IMR-90 (cell line): ENCODE measurements at regions not wholly inside any gene's neighbourhood (a gene's known extent, or its start where the extent isn't known, plus 50 kb on each side); places are given as distances from the start of the nearest gene placed in this dataset.

Experiments
- ATAC-seq: fragments of 200-7000 bp; cut with Tn5 transposase; 2 replicates; pipeline ENCODE4 v1.9.1; 2020; ENCODE audit warnings: low read depth, mild to moderate bottlenecking, moderate library complexity
- BruUV-seq: library from RNA; stranded (reverse); fragments of 400-500 nt; replicated peaks from 2 replicates; lab custom pipeline; 2021; lab: Mats Ljungman, UMichigan
- CTCF ChIA-PET: fragments of 300-600 bp; formaldehyde crosslinking; extraction: SDS; loops from one replicate; lab custom pipeline; 2021; ENCODE audit warnings: antibody characterized with exemption; lab: Yijun Ruan, JAX
- POLR2A ChIA-PET: fragments of 300-600 bp; sonication (Branson Sonifier 250); formaldehyde crosslinking; loops from one replicate; lab custom pipeline; 2022; ENCODE audit warnings: antibody characterized with exemption; ENCODE audit not compliant: unreplicated experiment; lab: Charles Lee
- DNase-seq: peaks from one replicate; pipeline ENCODE4 v3.0.0; 2013
- H2AFZ ChIP-seq: replicated peaks from 2 replicates; pipeline ENCODE3; 2013; ENCODE audit warnings: low read length, mild to moderate bottlenecking; ENCODE audit not compliant: poor library complexity
- H2AK5ac ChIP-seq: 2 replicates; pipeline ENCODE4 v1.6.1; 2013; ENCODE audit warnings: low read depth, low read length, inconsistent platforms
- H2AK9ac ChIP-seq: replicated peaks from 2 replicates; pipeline ENCODE3; 2013; ENCODE audit warnings: mild to moderate bottlenecking, low read depth, low read length, moderate library complexity; ENCODE audit not compliant: poor library complexity
- H2BK120ac ChIP-seq: 2 replicates; pipeline ENCODE4 v1.6.1; 2013; ENCODE audit warnings: low read depth, low read length, inconsistent platforms
- H2BK15ac ChIP-seq: 3 replicates; pipeline ENCODE4 v1.6.1; 2013; ENCODE audit warnings: low read depth, low read length, inconsistent platforms
- H2BK20ac ChIP-seq: 2 replicates; pipeline ENCODE4 v1.6.1; 2013; ENCODE audit warnings: low read depth, mild to moderate bottlenecking, inconsistent platforms, low read length, moderate library complexity
- H2BK5ac ChIP-seq: 2 replicates; pipeline ENCODE4 v1.6.1; 2013; ENCODE audit warnings: mild to moderate bottlenecking, low read depth, low read length, inconsistent platforms; ENCODE audit not compliant: poor library complexity, severe bottlenecking
- H3K14ac ChIP-seq: replicated peaks from 2 replicates; pipeline ENCODE4 v1.6.1; 2013; ENCODE audit warnings: low read depth, low read length, inconsistent platforms
- H3K18ac ChIP-seq: 2 replicates; pipeline ENCODE4 v1.6.1; 2013; ENCODE audit warnings: low read depth, low read length, control low read depth
- H3K23ac ChIP-seq: 2 replicates; pipeline ENCODE4 v1.6.1; 2013; ENCODE audit warnings: low read depth, low read length, inconsistent platforms
- H3K27ac ChIP-seq: 2 replicates; pipeline ENCODE4 v1.5.1; 2013; ENCODE audit warnings: mild to moderate bottlenecking, control low read depth, low read length; ENCODE audit not compliant: insufficient read depth
- H3K27me3 ChIP-seq: 2 replicates; pipeline ENCODE4 v1.6.1; 2013; ENCODE audit warnings: low read length; ENCODE audit not compliant: control insufficient read depth, insufficient read depth
- H3K36me3 ChIP-seq: 2 replicates; pipeline ENCODE4 v1.6.1; 2013; ENCODE audit warnings: low read length, mixed read lengths; ENCODE audit not compliant: control insufficient read depth, insufficient read depth
- H3K4ac ChIP-seq: 2 replicates; pipeline ENCODE4 v1.6.1; 2013; ENCODE audit warnings: low read depth, low read length, inconsistent platforms
- H3K4me1 ChIP-seq: 2 replicates; pipeline ENCODE4 v1.6.1; 2013; ENCODE audit warnings: low read length, mixed read lengths; ENCODE audit not compliant: control insufficient read depth, insufficient read depth
- H3K4me2 ChIP-seq: 2 replicates; pipeline ENCODE4 v1.6.1; 2013; ENCODE audit warnings: low read depth, mild to moderate bottlenecking, control low read depth, low read length, moderate library complexity
- H3K4me3 ChIP-seq: 2 replicates; pipeline ENCODE4 v1.5.1; 2013; ENCODE audit warnings: low read depth, mild to moderate bottlenecking, control low read depth, low read length, moderate library complexity; ENCODE audit not compliant: insufficient read depth
- H3K56ac ChIP-seq: 2 replicates; pipeline ENCODE4 v1.6.1; 2013; ENCODE audit warnings: low read length, inconsistent platforms; ENCODE audit not compliant: insufficient read depth; ENCODE audit errors: extremely low read depth
- H3K79me1 ChIP-seq, 2 experiments: 2 replicates each; pipeline ENCODE4 v1.6.1; 2013; ENCODE audit warnings: low read length in 2 of 2, inconsistent platforms in 1 of 2, low read depth in 1 of 2
- H3K9ac ChIP-seq: 2 replicates; pipeline ENCODE4 v1.6.1; 2013; ENCODE audit warnings: low read depth, low read length, control low read depth
- H3K9me1 ChIP-seq: 2 replicates; pipeline ENCODE4 v1.6.1; 2013; ENCODE audit warnings: low read length, inconsistent platforms; ENCODE audit not compliant: insufficient read depth
- H3K9me3 ChIP-seq: 2 replicates; pipeline ENCODE4 v1.6.1; 2013; ENCODE audit warnings: low read length; ENCODE audit not compliant: control insufficient read depth, insufficient read depth
- H4K20me1 ChIP-seq: 2 replicates; pipeline ENCODE4 v1.6.1; 2013; ENCODE audit warnings: low read length, inconsistent platforms; ENCODE audit not compliant: insufficient read depth
- H4K5ac ChIP-seq: 2 replicates; pipeline ENCODE4 v1.6.1; 2013; ENCODE audit warnings: mild to moderate bottlenecking, low read depth, low read length, control low read depth
- H4K8ac ChIP-seq, 2 experiments: 2 replicates each; pipeline ENCODE4 v1.6.1; 2013; ENCODE audit warnings: low read depth in 2 of 2, low read length in 2 of 2, control low read depth in 1 of 2, inconsistent platforms in 1 of 2
- H4K91ac ChIP-seq: 2 replicates; pipeline ENCODE4 v1.6.1; 2013; ENCODE audit warnings: low read depth, low read length, inconsistent platforms; ENCODE audit not compliant: insufficient read depth
- FOS ChIP-seq: fragments of 150-350 bp; IDR thresholded peaks from 2 replicates; pipeline ENCODE4 v1.6.1; 2016; ENCODE audit warnings: low read depth, low read length
- MAZ ChIP-seq: IDR thresholded peaks from 2 replicates; pipeline ENCODE4 v1.6.1; 2012; ENCODE audit warnings: low read depth, mild to moderate bottlenecking, low read length, improper control_type of control experiment, moderate library complexity, borderline replicate concordance
- MXI1 ChIP-seq: IDR thresholded peaks from 2 replicates; pipeline ENCODE4 v1.6.1; 2012; ENCODE audit warnings: low read depth, mild to moderate bottlenecking, low read length, moderate library complexity, borderline replicate concordance
- NFE2L2 ChIP-seq: fragments of 150-350 bp; IDR thresholded peaks from 2 replicates; pipeline ENCODE4 v1.6.1; 2016; ENCODE audit warnings: low read depth, mild to moderate bottlenecking, low read length
- POLR2A ChIP-seq: IDR thresholded peaks from 2 replicates; pipeline ENCODE4 v1.6.1; 2012; ENCODE audit warnings: mild to moderate bottlenecking, low read depth, low read length
- RFX5 ChIP-seq: IDR thresholded peaks from 2 replicates; pipeline ENCODE4 v1.8.0; 2012; ENCODE audit warnings: low read depth, mild to moderate bottlenecking, low read length, moderate library complexity
- WGBS, 2 experiments: methylation state at CpG; one replicate each; pipeline versions ENCODE4 v1.1.5 to v1.1.7; 2013; ENCODE audit warnings: missing lambda C conversion rate in 2 of 2; ENCODE audit not compliant: insufficient read length in 1 of 2; ENCODE audit errors: extremely low coverage in 2 of 2; 5-methylcytosine and 5-hydroxymethylcytosine counted together
- dilution Hi-C: fragments of 300-500 bp; cut with HindIII; formaldehyde crosslinking; loops from one replicate; pipeline ENCODE4 v1.14.3; 2018; ENCODE audit warnings: low sequenced_read_pairs; ENCODE audit not compliant: unreplicated experiment
- in situ Hi-C: fragments of 300-500 bp; cut with MboI; formaldehyde crosslinking; loops from 3 replicates; pipeline ENCODE4 v1.14.3; 2019; ENCODE audit warnings: low sequenced_read_pairs, inconsistent platforms, mixed read lengths
- intact Hi-C: fragments of 100-400 bp; cut with micrococcal nuclease; formaldehyde crosslinking; loops from 2 replicates; pipeline ENCODE4 v1.10.0; 2022

DNA sequence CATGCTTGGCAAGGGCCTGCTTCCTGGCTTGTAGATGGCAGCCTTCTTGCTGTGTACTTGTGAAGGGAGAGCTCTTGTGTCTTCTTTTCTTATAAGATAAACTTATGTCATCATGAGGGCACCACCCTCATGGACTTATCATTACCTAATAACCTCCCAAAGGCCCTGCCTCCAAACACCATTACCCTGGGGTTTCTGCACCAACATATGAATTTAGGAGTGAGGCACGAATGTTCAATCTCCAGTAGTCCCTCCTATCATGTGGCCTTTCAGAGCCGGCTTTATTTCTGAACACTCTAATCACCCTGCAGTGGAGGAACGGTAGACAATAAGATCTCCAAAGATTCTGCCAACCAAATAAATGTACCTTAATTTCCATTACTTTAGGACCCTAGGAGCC is 144.3 kb downstream of the ABCC12 start:
- no peak overlapping the region for H3K4ac ChIP-seq
- ATAC-seq (no peak), DNase-seq (no peak)
- no peaks in the 10 kb centered on the region for H3K79me1 ChIP-seq
- no peak overlapping the region for H4K5ac ChIP-seq
- no peak overlapping the region for H3K23ac ChIP-seq
- in situ Hi-C loops (no loop called here), intact Hi-C loops (no loop called here), dilution Hi-C loops (no loop called here)
- H2AK9ac ChIP-seq = no peak overlapping the region
- no peak overlapping the region for H2BK120ac ChIP-seq
- no peaks in the 10 kb centered on the region for H4K20me1 ChIP-seq
- H3K9ac ChIP-seq = no peak overlapping the region
- H2BK20ac ChIP-seq = no peak overlapping the region
- no peak overlapping the region for H2AK5ac ChIP-seq
- no peak overlapping the region for H2AFZ ChIP-seq
- no peak overlapping the region for H3K18ac ChIP-seq
- H2BK5ac ChIP-seq = no peak overlapping the region
- H3K27ac ChIP-seq = no peak overlapping the region
- no peak overlapping the region for H2BK15ac ChIP-seq
- H3K9me3 ChIP-seq = no peaks in the 10 kb centered on the region
- no peak for TF ChIP-seq MXI1
- TF ChIP-seq POLR2A = no peak
- no peak for TF ChIP-seq NFE2L2
- TF ChIP-seq FOS = no peak
- no peak for TF ChIP-seq RFX5
- no peak for TF ChIP-seq MAZ
- no peak overlapping the region for H4K91ac ChIP-seq
- no peak overlapping the region for H3K56ac ChIP-seq
- no peak overlapping the region for H4K8ac ChIP-seq
- H3K27me3 ChIP-seq = peaks cover 6% of the 10 kb centered on the region
- BruUV-seq = no TSS peak
- no peaks in the 10 kb centered on the region for H3K4me1 ChIP-seq
- H3K14ac ChIP-seq = no peak overlapping the region
- ChIA-PET POLR2A (no interaction called here), CTCF (no interaction called here)
- H3K9me1 ChIP-seq = no peaks in the 10 kb centered on the region
- H3K36me3 ChIP-seq = no peaks in the 10 kb centered on the region
- H3K4me3 ChIP-seq = no peak overlapping the region
- no peak overlapping the region for H3K4me2 ChIP-seq
- no CpG with 5 or more reads among the region's 3 CpGs for WGBS, 2 experiments
